PC-9 (cell line): ENCODE measurements at regions not wholly inside any gene's neighbourhood (a gene's known extent, or its start where the extent isn't known, plus 50 kb on each side); places are given as distances from the start of the nearest gene placed in this dataset.

ENCODE experiments used
- EZH2 ChIP-seq: fragments of 200-600 bp; sonication (generic); IDR thresholded peaks from 2 replicates; pipeline ENCODE4 v1.8.0; 2017; ENCODE audit warnings: antibody characterized with exemption, low read depth
- TF ChIP-seq, protein P1 (sequence below): fragments of 200-600 bp; sonication (generic); conservative IDR thresholded peaks from 2 replicates; pipeline ENCODE4 v1.6.1; 2017; ENCODE audit warnings: mixed run types, antibody characterized with exemption, mild to moderate bottlenecking, moderate library complexity

- TF ChIP-seq, protein P1, sequence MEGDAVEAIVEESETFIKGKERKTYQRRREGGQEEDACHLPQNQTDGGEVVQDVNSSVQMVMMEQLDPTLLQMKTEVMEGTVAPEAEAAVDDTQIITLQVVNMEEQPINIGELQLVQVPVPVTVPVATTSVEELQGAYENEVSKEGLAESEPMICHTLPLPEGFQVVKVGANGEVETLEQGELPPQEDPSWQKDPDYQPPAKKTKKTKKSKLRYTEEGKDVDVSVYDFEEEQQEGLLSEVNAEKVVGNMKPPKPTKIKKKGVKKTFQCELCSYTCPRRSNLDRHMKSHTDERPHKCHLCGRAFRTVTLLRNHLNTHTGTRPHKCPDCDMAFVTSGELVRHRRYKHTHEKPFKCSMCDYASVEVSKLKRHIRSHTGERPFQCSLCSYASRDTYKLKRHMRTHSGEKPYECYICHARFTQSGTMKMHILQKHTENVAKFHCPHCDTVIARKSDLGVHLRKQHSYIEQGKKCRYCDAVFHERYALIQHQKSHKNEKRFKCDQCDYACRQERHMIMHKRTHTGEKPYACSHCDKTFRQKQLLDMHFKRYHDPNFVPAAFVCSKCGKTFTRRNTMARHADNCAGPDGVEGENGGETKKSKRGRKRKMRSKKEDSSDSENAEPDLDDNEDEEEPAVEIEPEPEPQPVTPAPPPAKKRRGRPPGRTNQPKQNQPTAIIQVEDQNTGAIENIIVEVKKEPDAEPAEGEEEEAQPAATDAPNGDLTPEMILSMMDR, result no peak
- TF ChIP-seq EZH2, result no peak
Observed at GRCh38 chr12:11543457-11544158, 105.9 kb upstream of the ETV6 start.
